IPS-18c (cell line): ENCODE measurements at regions not wholly inside any gene's neighbourhood (a gene's known extent, or its start where the extent isn't known, plus 50 kb on each side); places are given as distances from the start of the nearest gene placed in this dataset.

Source experiments
- H3K4me3 ChIP-seq: 2 replicates; pipeline ENCODE4 v1.7.0; 2013; ENCODE audit warnings: low read depth, mild to moderate bottlenecking, low read length, moderate library complexity; ENCODE audit not compliant: insufficient read depth
- H3K9me3 ChIP-seq: one replicate; pipeline ENCODE4 v1.6.1; 2013; ENCODE audit warnings: mild to moderate bottlenecking, low read length, moderate library complexity; ENCODE audit not compliant: control insufficient read depth, insufficient read depth

DNA sequence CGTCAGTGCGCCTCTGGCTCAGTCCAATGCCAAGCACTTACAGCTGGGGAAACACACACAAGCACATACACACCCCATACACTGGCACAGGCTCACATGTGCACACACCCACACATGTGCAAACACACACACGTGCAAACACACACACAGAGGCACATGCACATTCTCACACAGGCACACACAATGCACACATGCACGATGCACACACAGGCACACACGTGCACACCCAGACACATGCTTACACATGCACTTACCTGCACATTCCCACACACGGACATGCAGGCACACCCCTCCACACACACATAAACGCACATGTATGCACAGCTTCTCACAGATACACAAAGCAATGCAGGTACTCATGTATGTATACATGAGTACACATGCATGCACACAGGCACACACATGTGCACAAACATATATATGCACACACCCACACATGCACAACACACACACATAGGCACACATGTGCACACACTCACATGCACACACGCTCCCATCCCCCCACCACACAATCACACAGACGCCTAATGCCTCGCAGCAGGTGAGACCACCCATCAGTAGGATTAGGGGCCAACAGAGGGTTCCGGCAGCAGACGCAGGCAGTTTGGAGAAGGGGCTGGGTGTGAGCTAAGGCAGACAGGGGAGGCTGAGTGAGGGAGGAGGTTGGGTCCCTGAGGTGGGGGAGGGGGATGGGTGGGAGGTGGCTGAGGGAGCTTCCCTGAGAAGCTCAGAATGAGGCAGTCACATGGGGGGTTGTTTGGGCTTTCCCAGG, 71.2 kb upstream of the SLCO4A1 start:
- Histone ChIP-seq H3K4me3 (no peak overlapping the region), H3K9me3 (no peaks in the 10 kb centered on the region)

DNA sequence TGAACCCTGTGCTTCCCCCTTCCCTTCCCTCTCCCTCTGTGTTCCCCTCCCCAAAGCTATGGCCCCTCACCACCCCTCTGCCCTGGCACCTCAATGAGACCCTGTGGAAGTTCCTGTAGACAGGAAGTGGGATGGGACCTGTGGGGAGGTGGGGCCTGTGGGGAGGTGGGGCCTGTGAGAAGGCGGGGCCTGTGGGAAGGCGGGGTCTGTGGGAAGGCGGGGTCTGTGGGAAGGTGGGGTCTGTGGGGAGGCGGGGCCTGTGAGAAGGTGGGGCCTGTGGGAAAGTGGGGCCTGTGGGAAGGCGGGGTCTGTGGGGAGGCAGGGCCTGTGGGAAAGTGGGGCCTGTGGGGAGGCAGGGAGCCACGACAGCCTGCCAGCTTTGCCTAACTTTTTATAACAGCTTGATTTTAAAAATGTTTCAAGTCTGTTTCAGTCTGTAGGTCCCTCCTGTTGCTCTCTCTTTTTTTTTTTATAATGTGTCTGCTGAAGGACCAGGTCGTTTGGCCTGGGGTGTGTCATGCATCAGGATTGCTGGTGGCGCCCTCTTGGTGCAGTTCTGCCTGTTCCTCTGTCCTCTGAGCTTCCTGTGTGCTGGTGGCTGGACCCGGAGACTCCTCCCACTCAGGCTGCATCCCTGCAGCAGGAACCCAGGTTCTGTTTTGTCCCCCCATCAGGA, 70.5 kb upstream of the SLCO4A1 start:
- no peaks in the 10 kb centered on the region for H3K9me3 ChIP-seq
- H3K4me3 ChIP-seq = no peak overlapping the region

DNA sequence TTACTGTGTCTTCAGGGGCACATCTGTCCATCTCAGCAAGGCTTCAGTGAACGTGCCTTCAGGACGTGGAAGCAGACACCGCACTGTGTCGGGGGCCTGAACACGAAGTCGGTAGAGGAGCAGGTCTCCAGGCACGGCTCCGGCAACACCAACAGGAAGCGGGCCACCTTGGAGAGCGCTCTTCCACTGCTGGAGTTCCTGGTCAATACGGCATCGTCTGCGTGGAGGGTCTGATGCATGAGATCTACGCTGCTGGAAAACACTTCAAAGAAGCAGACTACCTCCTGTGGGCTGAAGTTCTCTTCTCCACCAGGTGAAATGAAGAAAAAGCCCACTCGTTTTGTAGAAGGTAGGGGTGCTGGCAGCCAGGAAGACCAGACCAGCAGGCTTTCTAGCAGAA, 69.3 kb upstream of the SLCO4A1 start:
- no peak overlapping the region for H3K4me3 ChIP-seq
- no peaks in the 10 kb centered on the region for H3K9me3 ChIP-seq

DNA sequence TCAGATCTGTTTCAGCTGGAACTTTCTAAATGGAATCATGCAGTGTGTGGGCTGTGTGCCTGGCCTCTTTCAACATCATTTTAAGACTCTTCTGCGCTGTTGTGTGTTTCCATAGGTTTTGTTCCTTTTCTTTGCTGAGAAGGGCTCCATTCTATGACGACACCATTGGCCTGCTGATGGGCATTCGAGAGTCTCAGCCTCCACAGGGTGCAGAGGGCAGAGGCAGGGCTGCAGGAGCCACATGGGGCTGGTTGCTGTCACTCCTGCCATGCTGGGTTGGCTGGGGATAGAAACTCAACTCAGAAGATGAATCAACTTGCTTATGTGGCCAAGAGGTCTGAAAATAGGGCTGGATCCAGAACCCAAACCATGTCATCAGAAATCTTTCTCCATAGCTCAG, 68.5 kb upstream of the SLCO4A1 start:
- no peak overlapping the region for H3K4me3 ChIP-seq
- H3K9me3 ChIP-seq = no peaks in the 10 kb centered on the region

DNA sequence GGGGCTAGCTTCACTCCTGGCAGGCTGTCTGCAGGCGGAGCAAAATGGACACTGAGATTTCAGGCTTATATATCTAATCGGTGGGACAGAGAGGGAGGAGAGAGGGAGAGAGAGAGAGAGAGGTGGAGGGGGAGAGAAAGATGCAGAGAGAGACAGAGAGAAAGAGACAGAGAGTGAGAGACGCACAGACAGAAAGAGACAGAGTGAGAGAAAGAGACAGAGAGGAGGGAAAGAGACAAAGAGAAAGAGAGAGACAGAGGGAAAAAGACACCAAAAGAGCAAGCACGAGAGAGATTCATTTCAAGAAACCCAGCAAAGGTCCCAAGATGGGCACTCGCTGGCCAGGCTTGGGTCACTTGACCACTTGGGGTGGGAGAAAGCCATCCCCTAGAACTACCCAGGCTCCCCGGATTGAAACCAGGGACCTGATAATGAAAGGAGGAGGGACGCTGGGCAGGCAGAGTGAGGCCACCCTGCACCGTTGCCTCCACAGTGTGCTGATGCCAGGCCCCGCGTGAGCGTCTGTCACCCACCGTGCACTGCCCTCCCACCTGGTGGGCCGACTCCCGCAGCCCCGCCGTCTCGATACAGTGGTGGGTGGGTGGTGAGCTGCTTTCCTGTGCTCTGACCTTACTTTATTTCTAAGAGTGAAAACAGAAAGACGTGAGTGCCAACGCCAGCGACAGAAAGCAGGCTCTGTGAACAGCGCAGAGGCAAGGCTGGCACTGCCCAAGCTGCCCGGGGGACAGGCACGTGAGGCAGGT, 67.9 kb upstream of the SLCO4A1 start:
- no peaks in the 10 kb centered on the region for H3K9me3 ChIP-seq
- H3K4me3 ChIP-seq = no peak overlapping the region

DNA sequence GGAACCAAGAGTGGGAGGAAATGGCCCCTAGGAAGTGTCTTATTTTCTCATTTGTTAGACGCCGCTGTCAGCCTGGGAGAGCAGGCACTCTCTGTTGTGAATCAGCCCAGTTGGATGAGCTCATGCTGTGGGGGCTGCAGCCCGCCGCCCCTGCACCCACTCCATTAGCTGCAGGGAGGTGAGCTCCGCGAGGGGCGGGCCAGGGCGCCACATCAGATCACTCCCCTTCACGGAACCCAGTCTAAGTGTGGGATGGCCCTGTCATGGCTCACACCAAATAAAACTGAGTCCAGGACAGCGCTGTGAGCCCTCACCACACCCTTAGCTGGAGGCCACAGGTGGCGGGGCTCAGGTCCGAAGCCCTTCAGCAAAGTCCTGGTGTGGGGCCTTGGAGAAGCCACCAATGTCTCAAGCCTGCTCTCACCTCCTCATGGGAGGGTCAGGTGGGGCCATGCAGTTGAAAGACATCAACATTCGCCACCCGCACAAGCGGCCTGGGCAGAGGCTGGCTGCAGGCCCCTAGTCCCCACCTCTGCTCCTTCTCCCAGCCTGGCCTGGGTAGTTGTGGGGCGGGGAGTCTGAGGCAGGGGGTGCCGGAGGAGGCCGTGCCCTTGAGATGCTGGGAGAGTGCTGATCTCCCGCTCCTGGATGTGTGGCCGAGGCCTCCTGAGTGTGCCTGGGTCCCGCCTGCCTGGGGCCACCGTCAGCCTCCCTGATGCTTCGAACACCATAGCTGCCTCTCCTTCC, 66.2 kb upstream of the SLCO4A1 start:
- no peaks in the 10 kb centered on the region for H3K9me3 ChIP-seq

DNA sequence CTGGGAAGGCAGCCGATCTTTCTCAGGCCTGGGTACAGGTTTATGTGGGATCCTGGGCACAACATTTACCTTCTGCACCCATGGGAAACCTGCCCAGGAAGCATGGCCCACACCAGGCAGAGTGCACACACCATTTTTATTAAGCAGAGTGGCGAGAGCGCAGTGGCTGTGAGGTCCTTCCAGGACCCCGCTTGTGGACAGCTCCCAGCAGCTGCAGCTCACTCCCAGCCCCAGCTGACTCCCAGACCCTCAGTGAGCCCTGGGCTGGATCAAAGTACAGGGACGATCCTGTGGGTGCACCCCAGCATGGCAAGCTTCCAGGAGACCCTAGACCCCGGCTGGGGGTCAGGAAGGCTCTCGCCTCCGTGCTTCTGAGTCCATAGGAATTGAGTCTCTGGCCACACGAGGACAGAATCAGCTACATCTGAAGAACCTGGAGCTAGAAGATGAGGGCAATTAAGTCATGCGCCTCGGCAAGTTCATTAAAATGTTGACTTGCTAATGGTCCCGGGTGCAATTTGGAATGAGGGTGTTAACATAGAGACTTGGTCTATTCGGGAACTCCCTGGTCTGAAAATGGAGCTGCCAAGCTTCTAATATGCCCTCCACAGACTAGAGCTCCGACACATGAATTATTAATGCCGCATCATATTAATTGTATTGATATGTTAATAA, 65.4 kb upstream of the SLCO4A1 start:
- Histone ChIP-seq H3K4me3 (no peak overlapping the region), H3K9me3 (no peaks in the 10 kb centered on the region)

More for the DNA sequence above, 66.2 kb upstream of the SLCO4A1 start:
- H3K4me3 ChIP-seq = no peak overlapping the region

DNA sequence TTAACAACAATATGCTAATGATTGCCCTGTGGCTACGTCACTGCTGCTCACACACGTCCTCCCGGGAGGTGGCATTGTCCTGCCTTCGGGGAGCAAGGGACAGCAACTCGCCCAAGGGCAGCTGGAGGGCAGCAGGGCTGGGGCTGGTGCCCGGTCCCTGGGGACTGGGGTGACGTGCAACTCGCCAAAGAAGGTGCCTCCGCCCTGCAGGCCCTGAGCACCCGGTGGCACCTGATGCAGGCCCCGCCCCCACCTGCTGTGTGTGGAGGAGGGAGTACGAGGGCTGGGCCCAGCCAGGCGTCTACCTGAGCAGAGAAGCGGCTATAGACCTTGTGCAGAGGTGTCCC, 64.8 kb upstream of the SLCO4A1 start:
- no peak overlapping the region for H3K4me3 ChIP-seq
- no peaks in the 10 kb centered on the region for H3K9me3 ChIP-seq

DNA sequence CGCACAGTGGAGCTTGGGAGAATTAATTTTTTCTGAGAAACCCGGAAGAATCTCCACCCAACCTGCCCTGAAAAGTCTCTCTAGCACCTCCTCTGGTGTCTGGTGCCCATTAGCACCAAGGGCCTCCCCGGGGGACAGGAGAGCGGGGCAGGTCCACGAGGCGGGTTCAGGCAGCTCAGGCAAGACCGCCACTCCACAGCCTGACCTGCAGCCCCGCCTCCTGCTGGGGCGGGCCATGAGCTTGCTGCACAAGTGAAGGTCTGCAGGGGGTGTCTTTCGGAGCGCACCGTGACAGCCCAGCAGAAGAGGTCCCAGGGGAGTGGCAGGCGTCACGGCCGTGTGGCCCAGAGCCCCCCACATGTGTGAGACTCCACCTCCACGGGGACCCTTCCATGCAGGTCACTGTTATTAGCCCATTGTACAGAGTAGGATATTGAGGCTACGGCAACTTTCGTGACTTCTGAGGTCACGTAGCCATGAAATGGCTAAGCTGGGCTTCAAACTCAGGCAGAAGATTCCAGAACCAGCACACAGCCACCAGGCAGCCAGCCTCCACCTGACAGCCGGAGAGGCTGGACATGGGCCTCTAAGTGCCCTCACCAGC, 63.9 kb upstream of the SLCO4A1 start:
- Histone ChIP-seq H3K4me3 (no peak overlapping the region), H3K9me3 (no peaks in the 10 kb centered on the region)

DNA sequence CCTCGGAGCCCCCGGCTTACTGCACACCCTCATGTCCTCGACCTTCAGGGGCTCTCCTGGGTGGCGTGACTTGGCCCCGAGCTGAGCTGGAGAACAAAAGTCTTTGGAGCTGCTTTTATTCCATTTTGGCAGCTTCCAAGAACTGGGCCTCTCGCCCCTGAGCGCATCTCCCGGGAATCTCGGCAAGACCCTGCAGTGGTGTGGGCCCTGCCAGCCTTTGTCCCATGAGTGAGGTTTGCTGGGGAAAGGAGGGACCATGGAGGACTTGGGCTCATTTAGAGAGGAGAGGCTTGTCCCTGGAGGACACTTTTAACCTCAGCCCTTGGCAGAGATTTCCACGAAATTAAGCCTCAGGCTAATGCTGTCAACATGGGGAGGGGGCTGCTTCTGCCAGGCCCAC, 62.3 kb upstream of the SLCO4A1 start:
- Histone ChIP-seq H3K9me3 (no peaks in the 10 kb centered on the region), H3K4me3 (no peak overlapping the region)

DNA sequence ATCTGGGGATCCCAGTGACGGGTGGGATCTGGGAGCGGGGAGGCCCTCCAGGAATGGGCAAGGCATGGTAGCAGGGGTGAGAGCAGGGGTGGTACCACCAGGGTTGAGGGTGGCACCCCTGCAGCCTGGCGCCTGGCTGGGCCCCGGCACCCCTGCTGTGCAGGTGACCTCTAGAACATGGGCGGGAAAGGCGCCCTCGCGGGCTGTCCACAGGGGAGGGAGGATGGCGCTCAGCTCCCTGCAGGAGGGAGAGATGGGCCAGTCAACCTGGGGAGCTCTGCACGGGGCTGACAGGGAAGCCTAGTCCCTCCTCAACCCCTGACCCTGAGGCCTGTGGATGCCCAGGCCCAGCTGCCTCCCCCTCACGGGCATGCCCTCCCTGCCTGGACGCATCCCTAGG, 61.6 kb upstream of the SLCO4A1 start:
- no peak overlapping the region for H3K4me3 ChIP-seq

DNA sequence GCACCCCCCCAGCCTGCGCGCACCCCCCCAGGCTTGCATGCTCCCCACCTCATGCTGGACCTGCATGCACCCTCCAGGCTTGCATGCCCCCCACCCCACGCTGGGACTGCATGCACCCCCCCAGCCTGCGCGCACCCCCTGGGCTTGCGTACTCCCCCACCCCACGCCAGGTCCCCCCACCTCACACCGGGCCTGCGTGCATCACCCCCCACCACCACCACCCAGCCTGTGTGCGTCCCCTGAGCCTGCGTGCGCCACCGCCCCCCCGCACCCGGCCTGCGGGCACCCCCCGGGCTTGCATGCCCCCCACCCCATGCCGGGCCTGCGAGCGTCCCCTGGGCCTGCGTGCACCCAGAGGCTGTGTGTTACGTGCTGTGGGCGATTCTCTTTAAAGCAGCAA, 61.0 kb upstream of the SLCO4A1 start:
- Histone ChIP-seq H3K9me3 (no peaks in the 10 kb centered on the region), H3K4me3 (no peak overlapping the region)

More for the DNA sequence above, 61.6 kb upstream of the SLCO4A1 start:
- no peaks in the 10 kb centered on the region for H3K9me3 ChIP-seq

DNA sequence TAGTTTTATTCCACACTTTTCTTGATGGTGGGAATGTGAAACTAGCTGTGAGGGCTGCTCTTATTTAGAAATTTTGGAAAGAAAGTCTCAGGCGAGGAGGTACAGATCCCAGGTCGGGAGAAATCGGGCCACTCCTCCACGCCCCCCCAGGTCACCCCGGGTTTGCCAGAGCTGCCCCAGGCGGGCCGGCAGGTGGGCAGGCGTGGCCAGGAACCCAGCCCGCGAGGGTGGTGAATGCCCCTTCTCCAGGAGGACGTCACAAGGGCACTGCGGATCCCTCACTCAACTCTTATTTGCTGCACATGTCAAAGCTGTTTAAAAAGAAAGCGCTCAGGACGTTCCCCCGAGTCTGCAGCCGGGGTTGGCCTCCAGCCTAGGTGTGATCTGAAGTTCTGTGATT, 60.5 kb upstream of the SLCO4A1 start:
- Histone ChIP-seq H3K9me3 (no peaks in the 10 kb centered on the region), H3K4me3 (no peak overlapping the region)

DNA sequence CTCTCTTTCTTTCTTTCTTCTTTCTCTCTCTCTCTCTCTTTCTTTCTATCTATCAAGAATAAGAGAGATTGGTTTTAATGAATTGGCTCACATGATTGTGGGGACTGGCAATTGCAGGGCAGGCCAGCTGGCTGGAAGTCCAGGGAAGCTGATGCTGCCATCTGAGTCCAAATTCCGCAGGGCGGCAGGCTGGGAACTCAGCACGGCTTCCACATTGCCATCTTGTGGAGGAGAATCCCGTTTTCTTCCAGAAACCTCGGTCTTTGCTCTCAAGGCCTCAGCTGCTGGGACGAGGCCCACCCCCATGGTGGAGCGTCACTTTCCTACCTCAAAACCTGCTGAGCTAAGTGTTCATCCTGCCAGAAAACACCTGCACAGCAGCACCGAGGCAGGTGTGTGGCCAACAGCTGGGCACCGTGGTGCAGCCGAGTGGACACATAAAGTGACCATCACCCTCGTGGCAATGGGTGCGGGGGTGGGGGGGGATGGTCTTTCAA, 58.8 kb upstream of the SLCO4A1 start:
- H3K4me3 ChIP-seq = no peak overlapping the region
- no peaks in the 10 kb centered on the region for H3K9me3 ChIP-seq

DNA sequence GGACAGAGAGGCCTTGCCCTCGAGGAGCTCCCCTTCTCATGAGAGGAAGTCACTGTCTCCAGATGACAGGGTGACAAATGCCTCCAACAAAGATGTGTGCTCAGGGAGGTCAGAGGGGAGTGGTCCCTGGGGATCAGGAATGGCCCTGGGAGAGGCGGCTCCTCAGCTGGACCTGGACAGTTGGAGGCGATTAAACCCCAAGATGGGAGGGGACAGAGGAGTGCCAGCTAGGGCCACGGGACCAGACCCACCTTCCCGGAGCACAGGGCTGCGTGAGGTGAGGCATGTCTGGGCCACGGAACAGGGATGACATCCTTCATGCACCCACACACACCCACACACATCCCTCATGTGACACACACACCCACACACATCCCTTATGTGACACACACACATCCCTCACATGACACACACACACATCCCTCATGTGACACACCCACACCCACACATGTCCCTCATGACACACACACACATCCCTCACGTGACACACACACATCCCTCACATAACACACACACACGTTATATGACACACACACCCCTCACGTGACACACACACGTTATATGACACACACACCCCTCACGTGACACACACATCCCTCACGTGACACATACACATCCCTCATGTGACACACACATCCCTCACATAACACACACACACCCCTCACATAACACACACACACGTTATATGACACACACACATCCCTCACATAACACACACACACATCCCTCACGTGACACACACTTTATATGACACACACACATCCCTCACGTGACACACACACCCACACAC, 57.4 kb upstream of the SLCO4A1 start:
- Histone ChIP-seq H3K9me3 (no peaks in the 10 kb centered on the region), H3K4me3 (no peak overlapping the region)

DNA sequence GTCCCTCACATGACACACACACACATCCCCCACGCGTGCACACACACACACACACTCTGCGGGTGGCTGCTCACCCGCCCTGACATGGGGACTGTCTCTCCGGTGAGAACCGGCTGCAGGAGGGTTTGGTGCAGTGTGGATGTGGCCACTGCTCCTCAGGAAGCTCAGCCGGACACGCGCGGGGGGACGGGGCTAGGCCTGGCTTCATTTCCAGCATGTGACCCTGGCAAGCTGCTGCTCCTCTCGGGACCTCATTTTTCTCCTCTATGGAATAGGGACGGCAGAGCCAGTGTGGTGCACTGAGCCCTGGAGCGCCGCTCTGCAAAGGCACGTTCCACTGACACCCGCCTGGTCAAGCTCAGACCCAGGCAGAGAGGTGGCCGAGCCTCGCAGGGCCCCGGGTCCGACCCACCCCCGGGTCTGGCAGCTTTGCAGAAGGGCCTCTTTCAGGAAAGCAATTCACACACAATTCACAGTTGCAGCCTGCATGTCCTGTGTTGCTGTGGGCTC, 56.8 kb upstream of the SLCO4A1 start:
- H3K4me3 ChIP-seq = no peak overlapping the region

More for the DNA sequence above, 56.8 kb upstream of the SLCO4A1 start:
- no peaks in the 10 kb centered on the region for H3K9me3 ChIP-seq
